Ramos (cell line): ENCODE measurements at regions not wholly inside any gene's neighbourhood (a gene's known extent, or its start where the extent isn't known, plus 50 kb on each side); places are given as distances from the start of the nearest gene placed in this dataset.

Source experiments
- in situ Hi-C: fragments of 300-500 bp; cut with MboI; formaldehyde crosslinking; loops from one replicate; pipeline ENCODE4 v1.14.3; 2022; ENCODE audit warnings: low sequenced_read_pairs; ENCODE audit not compliant: unreplicated experiment

DNA sequence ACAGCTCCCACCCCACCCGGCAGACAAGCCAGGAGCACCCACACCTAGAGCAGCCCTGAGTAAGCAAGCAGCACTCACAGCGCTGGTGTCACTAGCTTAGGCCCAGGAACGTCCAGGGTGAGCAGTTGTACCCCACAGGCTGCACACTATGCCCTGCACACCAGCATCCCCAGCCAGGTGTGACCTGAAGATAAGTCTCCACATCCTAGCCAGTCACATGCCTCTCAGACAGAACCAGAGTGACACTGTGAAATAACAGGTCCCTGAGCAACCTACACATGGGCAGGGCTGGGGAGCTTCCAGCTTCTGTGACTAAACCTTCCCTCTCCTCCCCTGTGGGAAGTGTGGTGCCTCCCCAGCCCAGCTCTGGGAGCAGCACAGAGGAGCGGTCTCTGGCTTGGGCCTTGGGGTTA lies 253.6 kb downstream of the UACA start:
- in situ Hi-C loops: no loop called here

DNA sequence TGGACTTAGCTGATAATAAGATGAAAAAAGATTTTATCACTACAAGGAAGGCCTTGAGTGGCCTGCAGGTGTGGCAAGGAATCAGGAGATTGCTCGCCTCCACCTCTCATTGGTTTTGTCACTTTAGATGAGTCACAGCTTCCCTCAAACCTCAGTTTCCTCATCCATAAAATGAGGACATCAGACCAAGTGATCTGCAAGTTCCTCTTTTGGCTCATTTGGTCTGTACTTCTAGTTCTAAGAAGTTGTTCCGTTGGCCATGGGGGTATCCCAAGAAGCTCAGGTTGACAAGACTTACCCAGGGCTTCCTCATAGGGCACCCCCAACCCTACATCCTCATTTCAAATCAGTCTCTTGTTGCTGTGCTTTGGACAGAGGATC lies 254.1 kb downstream of the UACA start:
- in situ Hi-C loops: no loop called here

DNA sequence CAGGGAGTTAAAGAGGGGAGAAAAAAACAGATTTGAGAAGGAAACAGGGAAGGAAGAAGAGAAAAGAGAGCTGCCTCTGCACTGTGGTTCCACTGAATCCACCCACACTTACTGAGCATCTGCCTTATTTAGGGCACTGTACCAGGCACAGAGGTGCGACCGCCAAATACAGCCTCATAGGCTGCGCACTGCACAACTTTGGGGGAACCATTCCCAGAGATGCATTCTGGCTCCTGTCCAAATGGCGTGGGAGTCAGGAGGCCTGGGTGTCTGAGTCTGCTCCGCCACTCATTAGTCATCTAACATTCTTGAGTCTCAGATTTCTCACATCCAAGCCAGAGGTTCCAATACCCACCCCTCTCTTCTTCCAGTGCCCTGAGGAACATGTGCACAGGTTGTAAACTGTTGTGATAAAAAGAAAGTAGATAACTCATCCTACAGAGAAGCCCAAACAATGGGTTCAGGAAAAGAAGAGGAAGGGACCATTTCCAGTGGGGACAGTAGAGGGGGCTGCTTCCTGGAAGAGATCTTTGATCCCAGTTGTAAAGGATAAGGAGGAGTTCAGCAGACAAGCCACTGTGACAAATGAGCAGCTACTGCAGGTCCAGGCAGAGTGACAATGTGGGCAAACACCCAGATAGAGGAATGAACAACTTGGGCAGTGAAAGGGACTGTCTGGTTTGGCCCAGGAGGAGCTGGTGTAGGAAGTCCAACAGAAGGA lies 254.6 kb downstream of the UACA start:
- in situ Hi-C loops: no loop called here

GRCh38 chr15:70507772-70508371 lies 255.5 kb downstream of the UACA start:
- in situ Hi-C loops: no loop called here

GRCh38 chr15:70505936-70506912 lies 257.1 kb downstream of the UACA start:
- in situ Hi-C loops: no loop called here

- in situ Hi-C loops: no loop called here
Measured at GRCh38 chr15:70505411-70505919, 257.9 kb downstream of the UACA start.

GRCh38 chr15:70504988-70505387 lies 258.4 kb downstream of the UACA start:
- in situ Hi-C loops: no loop called here

- in situ Hi-C loops: no loop called here
Measured at GRCh38 chr15:70504299-70504951, 258.9 kb downstream of the UACA start.

GRCh38 chr15:70503798-70504298 lies 259.5 kb downstream of the UACA start:
- in situ Hi-C loops: no loop called here

GRCh38 chr15:70503073-70503745 lies 260.1 kb downstream of the UACA start:
- in situ Hi-C loops: no loop called here

DNA sequence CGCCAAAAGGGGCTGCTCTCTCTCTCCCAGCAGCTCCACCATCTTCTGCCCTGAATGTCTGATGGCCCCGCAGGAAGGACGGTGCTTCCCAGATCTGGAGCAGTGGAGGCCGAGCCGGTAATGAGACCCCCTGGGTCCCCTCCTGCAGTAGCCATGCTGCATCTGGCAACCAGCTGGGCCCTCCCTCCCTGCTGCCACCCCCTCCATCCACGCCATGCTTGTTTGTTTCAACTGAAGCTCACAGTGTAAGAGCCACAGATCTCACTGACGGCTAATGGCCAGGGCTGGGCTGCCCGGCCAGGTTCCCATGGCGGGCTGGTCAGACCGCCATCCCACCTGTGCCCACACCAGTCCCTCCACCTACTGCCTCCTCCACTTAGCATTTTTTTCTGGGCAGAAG lies 260.8 kb downstream of the UACA start:
- in situ Hi-C loops: no loop called here

GRCh38 chr15:70501849-70502248 lies 261.5 kb downstream of the UACA start:
- in situ Hi-C loops: no loop called here

- in situ Hi-C loops: no loop called here
Measured at GRCh38 chr15:70501121-70501727, 262.1 kb downstream of the UACA start.

DNA sequence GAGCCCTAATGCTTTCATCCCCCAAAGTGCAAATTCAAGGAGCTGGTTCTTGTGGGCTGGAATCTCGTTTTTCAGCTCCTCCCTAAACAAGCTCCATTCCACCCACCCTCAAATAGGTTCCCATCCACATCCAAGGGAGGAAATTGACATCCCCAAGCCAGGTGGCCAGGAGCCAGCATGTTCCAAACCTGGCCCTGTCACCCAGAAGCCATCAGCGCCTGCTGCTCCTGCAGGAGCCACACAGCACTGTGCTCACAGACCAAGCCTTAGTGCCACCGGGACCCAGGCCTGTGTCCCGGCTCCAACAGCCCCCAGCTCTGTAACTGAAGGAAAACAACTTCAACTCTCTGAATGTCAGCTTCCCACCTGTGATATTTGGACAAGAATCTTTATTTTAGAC lies 263.6 kb downstream of the UACA start:
- in situ Hi-C loops: no loop called here

GRCh38 chr15:70498096-70498626 lies 265.2 kb downstream of the UACA start:
- in situ Hi-C loops: no loop called here

DNA sequence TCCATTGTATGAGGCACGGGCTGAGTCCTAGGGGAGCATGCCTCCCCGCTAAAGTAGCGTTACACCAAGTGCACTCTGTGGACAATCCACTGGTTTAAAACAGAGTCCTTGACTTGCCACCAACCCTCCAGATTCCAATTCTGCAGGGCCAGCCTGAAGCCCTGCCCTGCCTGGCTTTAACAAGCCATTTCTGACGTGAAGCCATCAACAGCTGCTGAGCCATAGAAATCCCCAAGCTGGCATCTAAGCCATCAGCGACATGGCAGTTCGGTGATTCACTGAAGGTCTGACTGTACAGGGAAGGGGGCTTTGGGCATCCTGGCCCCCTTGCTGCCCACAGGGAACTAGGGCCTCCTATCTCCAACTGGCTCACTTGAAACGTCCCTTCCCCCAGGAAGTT lies 265.7 kb downstream of the UACA start:
- in situ Hi-C loops: no loop called here

DNA sequence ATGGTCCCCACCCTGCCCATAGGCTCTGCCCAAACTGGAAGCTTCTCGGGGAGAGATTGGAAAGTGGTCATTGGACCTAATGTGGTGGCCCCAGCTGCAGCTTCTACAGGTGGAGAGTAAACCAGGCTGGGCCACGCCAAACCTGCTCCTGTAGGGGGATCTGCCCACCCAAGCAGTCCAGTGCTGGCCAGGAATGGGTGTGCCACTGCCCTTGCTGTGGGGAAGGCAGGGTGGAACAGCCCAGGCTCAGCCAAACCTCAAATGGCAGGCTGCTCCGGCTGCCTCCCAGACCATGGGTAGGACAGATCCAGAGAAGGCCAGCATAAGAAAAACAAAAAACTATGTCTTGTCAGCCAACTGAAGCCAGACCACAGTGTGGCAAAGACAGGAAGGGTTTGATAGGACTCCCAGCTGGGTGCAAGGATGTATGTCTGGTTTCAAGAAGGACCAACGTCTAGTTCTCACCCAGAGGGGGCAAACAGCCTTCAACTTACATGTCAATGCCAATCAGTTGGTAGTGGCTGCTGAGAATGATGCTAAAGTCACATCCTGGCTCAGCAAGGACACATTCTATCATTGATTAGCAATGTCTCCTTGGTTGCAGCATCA lies 267.3 kb downstream of the UACA start:
- in situ Hi-C loops: no loop called here

GRCh38 chr15:70494852-70495571 lies 268.3 kb downstream of the UACA start:
- in situ Hi-C loops: no loop called here
